Suprapubic skin (tissue), 4 donors: ENCODE measurements at regions not wholly inside any gene's neighbourhood (a gene's known extent, or its start where the extent isn't known, plus 50 kb on each side); places are given as distances from the start of the nearest gene placed in this dataset.

Experiments
- DNase-seq, 2 donors: peaks; one replicate each; pipeline ENCODE4 v3.0.0-alpha.2; 2019; ENCODE audit warnings: low spot score in 2 of 2
- H3K27ac ChIP-seq: fragments of 200-600 bp; sonication (generic); one replicate; pipeline ENCODE4 v1.5.1; 2019
- H3K27me3 ChIP-seq: fragments of 200-600 bp; sonication (generic); one replicate; pipeline ENCODE4 v1.5.1; 2019
- H3K36me3 ChIP-seq: fragments of 200-600 bp; sonication (generic); one replicate; pipeline ENCODE4 v1.5.1; 2019
- H3K4me1 ChIP-seq: fragments of 200-600 bp; sonication (generic); one replicate; pipeline ENCODE4 v1.5.1; 2019
- H3K4me3 ChIP-seq: fragments of 200-600 bp; sonication (generic); one replicate; pipeline ENCODE4 v1.5.1; 2019; ENCODE audit warnings: mild to moderate bottlenecking
- H3K9me3 ChIP-seq: fragments of 200-600 bp; sonication (generic); one replicate; pipeline ENCODE4 v1.5.1; 2019
- CTCF ChIP-seq, 2 donors: fragments of 200-600 bp in 1 of 2; fragments of 450-650 bp in 1 of 2; sonication (generic) in 1 of 2; IDR thresholded peaks; one replicate each; pipeline ENCODE4 v1.5.1; 2016 to 2019; ENCODE audit warnings: antibody characterized with exemption in 2 of 2, mild to moderate bottlenecking in 1 of 2, moderate library complexity in 1 of 2
- EP300 ChIP-seq: sonication (generic); formaldehyde crosslinking; IDR thresholded peaks from one replicate; pipeline ENCODE4 v1.6.1; 2017; ENCODE audit warnings: antibody characterized with exemption
- POLR2A ChIP-seq, 2 donors: fragments of 450-650 bp; IDR thresholded peaks; one replicate each; pipeline ENCODE4 v1.6.1; 2017; ENCODE audit warnings: antibody characterized with exemption in 2 of 2, mild to moderate bottlenecking in 2 of 2, moderate library complexity in 2 of 2
- POLR2AphosphoS5 ChIP-seq, 3 donors: sonication (generic); formaldehyde crosslinking; IDR thresholded peaks; one replicate each; pipeline ENCODE4 v1.6.1; 2017; ENCODE audit warnings: antibody characterized with exemption in 3 of 3
- WGBS: methylation state at CpG from one replicate; pipeline ENCODE4 v1.1.5; 2018; 5-methylcytosine and 5-hydroxymethylcytosine counted together

GRCh38 chr2:215751200-215751910 lies 262.0 kb downstream of the MREG start:
- H3K9me3 ChIP-seq: no peaks in the 10 kb centered on the region
- no peak for TF ChIP-seq CTCF (IDR thresholded peaks at IDR 0.05)
- TF ChIP-seq POLR2AphosphoS5 (IDR thresholded peaks at IDR 0.05): no peak
- no peak for TF ChIP-seq EP300
- TF ChIP-seq POLR2A (IDR thresholded peaks at IDR 0.05): no peak
- H3K27me3 ChIP-seq: no peaks in the 10 kb centered on the region
- peaks cover 28% of the 10 kb centered on the region for H3K4me1 ChIP-seq
- H3K4me3 ChIP-seq: no peak overlapping the region
- no peak overlapping the region for H3K27ac ChIP-seq
- WGBS: 74% methylated on average over 3 of the region's 3 CpGs
- H3K36me3 ChIP-seq: no peaks in the 10 kb centered on the region
- no peak for DNase-seq

GRCh38 chr2:215750763-215751162 lies 262.6 kb downstream of the MREG start:
- no peak overlapping the region for H3K27ac ChIP-seq
- H3K9me3 ChIP-seq: no peaks in the 10 kb centered on the region
- peaks cover 28% of the 10 kb centered on the region for H3K4me1 ChIP-seq
- H3K36me3 ChIP-seq: no peaks in the 10 kb centered on the region
- TF ChIP-seq POLR2A (IDR thresholded peaks at IDR 0.05): no peak
- no peak for TF ChIP-seq CTCF (IDR thresholded peaks at IDR 0.05)
- no peak for TF ChIP-seq POLR2AphosphoS5 (IDR thresholded peaks at IDR 0.05)
- no peak for TF ChIP-seq EP300
- H3K4me3 ChIP-seq: no peak overlapping the region
- 62% methylated on average over 4 of the region's 4 CpGs for WGBS
- H3K27me3 ChIP-seq: no peaks in the 10 kb centered on the region
- DNase-seq: no peak

GRCh38 chr2:215749092-215749957 lies 264.0 kb downstream of the MREG start:
- Histone ChIP-seq H3K9me3 (no peaks in the 10 kb centered on the region), H3K4me3 (no peak overlapping the region), H3K4me1 (peaks cover 28% of the 10 kb centered on the region), H3K27me3 (no peaks in the 10 kb centered on the region), H3K36me3 (no peaks in the 10 kb centered on the region), H3K27ac (peak overlapping the region; percentile 42)
- WGBS: 33% methylated on average over 11 of the region's 11 CpGs
- TF ChIP-seq CTCF (IDR thresholded peaks at IDR 0.05) (no peak), POLR2AphosphoS5 (IDR thresholded peaks at IDR 0.05) (no peak), EP300 (no peak), POLR2A (IDR thresholded peaks at IDR 0.05) (peak in 1 of 2 donors; percentile 13)
- peak; percentile 89 to 93 for DNase-seq

DNA sequence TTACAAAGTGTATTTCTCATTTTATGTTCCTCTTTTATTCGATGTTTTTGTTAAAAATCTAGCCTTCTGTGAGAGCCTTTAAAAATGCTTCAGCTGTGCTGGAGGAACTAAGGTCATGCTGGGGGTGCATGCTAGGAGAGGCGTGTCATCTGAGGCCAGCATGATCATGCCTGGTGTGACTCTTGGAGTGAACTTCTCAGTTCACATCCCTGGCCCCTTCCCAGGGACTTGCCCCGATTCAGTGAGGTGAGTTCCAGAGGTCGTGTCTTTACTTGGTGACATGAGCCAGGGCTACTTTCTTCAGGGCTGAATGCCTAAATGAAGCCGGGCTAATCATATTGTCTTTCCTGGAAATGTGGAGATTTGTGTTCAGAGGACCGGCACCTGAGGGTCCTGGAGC lies 264.9 kb downstream of the MREG start:
- TF ChIP-seq EP300: no peak
- no peak for TF ChIP-seq POLR2AphosphoS5 (IDR thresholded peaks at IDR 0.05)
- TF ChIP-seq CTCF (IDR thresholded peaks at IDR 0.05): no peak
- TF ChIP-seq POLR2A (IDR thresholded peaks at IDR 0.05): no peak
- Histone ChIP-seq H3K9me3 (no peaks in the 10 kb centered on the region), H3K36me3 (no peaks in the 10 kb centered on the region), H3K4me3 (no peak overlapping the region), H3K27me3 (no peaks in the 10 kb centered on the region), H3K4me1 (peaks cover 28% of the 10 kb centered on the region), H3K27ac (peak overlapping the region; percentile 8)
- DNase-seq: peak in 1 of 2 donors; percentile 65
- 32% methylated on average over 6 of the region's 6 CpGs for WGBS
